ENCODE measurements at regions not wholly inside any gene's neighbourhood (a gene's known extent, or its start where the extent isn't known, plus 50 kb on each side); places are given as distances from the start of the nearest gene placed in this dataset.

DNA sequence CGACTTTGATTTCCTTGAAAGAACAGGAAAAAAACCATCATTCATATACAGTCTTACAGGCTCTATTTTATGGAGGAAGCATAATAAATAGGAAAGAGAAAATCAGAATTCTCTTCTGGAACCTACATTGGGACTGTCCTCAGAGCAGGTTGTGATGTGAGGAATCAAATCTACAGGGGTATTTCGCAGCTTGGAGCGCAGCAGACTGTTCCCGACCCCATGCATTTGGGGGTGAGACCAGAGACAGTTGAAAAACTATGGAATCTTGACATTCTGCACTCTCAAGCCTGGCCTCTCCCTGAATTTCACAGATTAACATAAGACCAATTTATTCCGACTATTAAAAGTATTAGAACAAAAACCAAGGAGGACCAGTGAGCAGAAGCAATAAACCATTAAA is 93.3 kb upstream of the PRSS58 start:
- ATAC-seq (replicated peaks in 1 of 4) (no peak), DNase-seq (no peak)
- no peaks in the 10 kb centered on the region for H3K36me3 Mint-ChIP-seq
- 83% methylated on average over 1 of the region's 5 CpGs for WGBS (ENCODE audit: insufficient coverage)
- no peak overlapping the region for H3K4me3 ChIP-seq (ENCODE audit: control insufficient read depth in 1 of 2, extremely low read depth in 1 of 2, low read length in 1 of 2)
- peaks cover 28 to 33% (median 31%) of the 10 kb centered on the region in 3 donors for H3K4me1 Mint-ChIP-seq
- H3K27me3 ChIP-seq (replicated peaks in 1 of 2; ENCODE audit: control insufficient read depth in 2 of 2, extremely low read depth in 1 of 2, insufficient read depth in 2 of 2, low read length in 1 of 2): peaks cover 0 to 8% of the 10 kb centered on the region in 2 experiments
- peak overlapping the region in 1 of 2 donors; percentile 29 for H3K27ac Mint-ChIP-seq
- peaks cover 16 to 22% of the 10 kb centered on the region in 2 experiments for H3K4me1 ChIP-seq (ENCODE audit: control insufficient read depth in 1 of 2, extremely low read depth in 1 of 2, insufficient read depth in 2 of 2, low read length in 2 of 2)
- POLR2A ChIA-PET: no interaction called here
- peaks cover 5 to 20% of the 10 kb centered on the region in 2 donors for H3K27me3 Mint-ChIP-seq
- no peak overlapping the region for H3K27ac ChIP-seq (ENCODE audit: low read length)
- H3K4me3 Mint-ChIP-seq: no peak overlapping the region
- CTCF ChIA-PET: interaction anchor here (0.9 to 1.5 kb wide), 2 partner anchors 10 to 12 kb away, joined by 3 read pairs; no protein-coding TSS in a partner anchor
- H3K36me3 ChIP-seq (ENCODE audit: control insufficient read depth in 2 of 2, extremely low read depth in 1 of 2, insufficient read depth in 1 of 2, low read length in 1 of 2): no peaks in the 10 kb centered on the region
- H3K9me3 Mint-ChIP-seq: no peaks in the 10 kb centered on the region
- H3K9me3 ChIP-seq: no peaks in the 10 kb centered on the region

DNA sequence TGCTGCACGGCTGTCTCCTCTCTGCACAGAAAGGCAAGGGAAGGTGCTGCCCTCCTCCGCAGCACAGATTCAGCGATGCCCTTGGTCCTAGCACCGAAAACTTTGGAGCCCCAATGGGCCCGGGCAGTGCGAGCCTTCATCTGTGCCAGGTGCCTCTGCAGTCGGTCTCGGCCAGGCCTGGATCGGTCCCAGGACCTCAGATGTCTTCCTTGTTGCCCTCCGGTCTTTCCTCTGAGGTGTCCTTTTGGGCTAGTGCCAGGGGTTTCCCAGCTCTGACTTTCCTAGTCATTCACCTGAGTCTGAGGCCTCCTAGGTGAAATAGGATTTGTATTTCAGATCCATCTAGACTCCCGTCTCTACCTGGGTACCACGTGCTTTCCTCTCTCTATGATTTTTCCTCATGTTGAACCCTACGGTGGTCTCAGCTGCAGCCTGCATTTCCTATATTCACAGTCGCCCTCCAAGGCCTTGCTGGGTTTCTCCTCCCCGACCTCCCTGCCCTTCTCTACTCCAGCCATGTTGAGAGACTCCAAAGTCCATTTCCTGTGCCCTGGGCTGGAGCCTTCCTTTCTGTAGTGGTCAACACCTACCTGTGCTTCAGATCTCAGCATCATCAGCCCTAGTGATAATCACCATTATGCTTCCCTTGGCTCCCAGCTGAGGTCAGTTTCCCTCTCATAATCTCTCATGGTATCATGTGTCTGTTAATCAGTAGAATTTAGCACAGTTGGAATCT is 92.0 kb upstream of the PRSS58 start:
- CTCF ChIA-PET: no interaction called here
- Histone ChIP-seq H3K36me3 (ENCODE audit: control insufficient read depth in 2 of 2, extremely low read depth in 1 of 2, insufficient read depth in 1 of 2, low read length in 1 of 2) (no peaks in the 10 kb centered on the region), H3K4me3 (ENCODE audit: control insufficient read depth in 1 of 2, extremely low read depth in 1 of 2, low read length in 1 of 2) (no peak overlapping the region), H3K27ac (ENCODE audit: low read length) (no peak overlapping the region), H3K9me3 (no peaks in the 10 kb centered on the region), H3K4me1 (ENCODE audit: control insufficient read depth in 1 of 2, extremely low read depth in 1 of 2, insufficient read depth in 2 of 2, low read length in 2 of 2) (peaks cover 21 to 30% of the 10 kb centered on the region in 2 experiments), H3K27me3 (replicated peaks in 1 of 2; ENCODE audit: control insufficient read depth in 2 of 2, extremely low read depth in 1 of 2, insufficient read depth in 2 of 2, low read length in 1 of 2) (peaks cover 0 to 12% of the 10 kb centered on the region in 2 experiments)
- ATAC-seq (replicated peaks in 1 of 4) (no peak), DNase-seq (no peak)
- H3K9me3 Mint-ChIP-seq: no peaks in the 10 kb centered on the region
- H3K27ac Mint-ChIP-seq: peak overlapping the region; percentile 1 to 55
- no peak overlapping the region for H3K4me3 Mint-ChIP-seq
- POLR2A ChIA-PET: no interaction called here
- no peaks in the 10 kb centered on the region for H3K36me3 Mint-ChIP-seq
- peaks cover 5 to 18% of the 10 kb centered on the region in 2 donors for H3K27me3 Mint-ChIP-seq
- H3K4me1 Mint-ChIP-seq: peaks cover 34 to 38% (median 34%) of the 10 kb centered on the region in 3 donors
- WGBS (ENCODE audit: insufficient coverage): 77% methylated on average over 14 of the region's 15 CpGs

GRCh38 chr7:142348921-142349405 is 91.1 kb upstream of the PRSS58 start:
- CTCF ChIA-PET: no interaction called here
- peaks cover 21 to 30% of the 10 kb centered on the region in 2 experiments for H3K4me1 ChIP-seq (ENCODE audit: control insufficient read depth in 1 of 2, extremely low read depth in 1 of 2, insufficient read depth in 2 of 2, low read length in 2 of 2)

DNA sequence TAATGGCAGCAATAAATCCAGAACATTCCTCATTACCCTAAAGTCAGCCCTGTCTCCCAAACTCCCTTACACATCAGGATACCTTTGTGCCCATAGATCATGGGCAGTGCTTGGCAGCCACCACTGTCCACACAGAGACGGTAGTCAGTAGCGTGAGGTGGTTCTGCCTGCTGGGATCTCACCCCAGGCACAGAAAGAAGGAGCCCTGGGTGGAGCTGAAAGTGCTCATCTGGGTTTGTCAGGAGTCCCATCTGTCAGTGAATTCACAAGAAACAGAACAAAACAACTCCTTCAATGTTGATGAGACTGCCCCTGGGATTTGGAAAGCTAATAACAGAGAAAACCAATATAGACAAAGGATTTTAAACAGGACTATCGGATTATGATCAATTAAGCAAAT is 90.2 kb upstream of the PRSS58 start:
- ATAC-seq (replicated peaks in 1 of 4) (no peak), DNase-seq (no peak)
- CTCF ChIA-PET: no interaction called here
- H3K4me1 Mint-ChIP-seq: peaks cover 19 to 24% (median 21%) of the 10 kb centered on the region in 3 donors
- H3K36me3 Mint-ChIP-seq: no peaks in the 10 kb centered on the region
- no peak overlapping the region for H3K4me3 Mint-ChIP-seq
- no peak overlapping the region for H3K27ac ChIP-seq (ENCODE audit: low read length)
- WGBS (ENCODE audit: insufficient coverage): no CpG with 5 or more reads among the region's 3 CpGs
- H3K36me3 ChIP-seq (ENCODE audit: control insufficient read depth in 2 of 2, extremely low read depth in 1 of 2, insufficient read depth in 1 of 2, low read length in 1 of 2): no peaks in the 10 kb centered on the region
- H3K4me3 ChIP-seq (ENCODE audit: control insufficient read depth in 1 of 2, extremely low read depth in 1 of 2, low read length in 1 of 2): no peak overlapping the region
- H3K9me3 Mint-ChIP-seq: no peaks in the 10 kb centered on the region
- peaks cover 5 to 18% of the 10 kb centered on the region in 2 donors for H3K27me3 Mint-ChIP-seq
- no peaks in the 10 kb centered on the region for H3K9me3 ChIP-seq
- POLR2A ChIA-PET: no interaction called here
- peaks cover 15 to 23% of the 10 kb centered on the region in 2 experiments for H3K4me1 ChIP-seq (ENCODE audit: control insufficient read depth in 1 of 2, extremely low read depth in 1 of 2, insufficient read depth in 2 of 2, low read length in 2 of 2)
- H3K27ac Mint-ChIP-seq: no peak overlapping the region
- H3K27me3 ChIP-seq (replicated peaks in 1 of 2; ENCODE audit: control insufficient read depth in 2 of 2, extremely low read depth in 1 of 2, insufficient read depth in 2 of 2, low read length in 1 of 2): peaks cover 0 to 12% of the 10 kb centered on the region in 2 experiments

More at GRCh38 chr7:142348921-142349405, 91.1 kb upstream of the PRSS58 start:
- no peak overlapping the region for H3K4me3 ChIP-seq (ENCODE audit: control insufficient read depth in 1 of 2, extremely low read depth in 1 of 2, low read length in 1 of 2)
- 83% methylated on average over 2 of the region's 6 CpGs for WGBS (ENCODE audit: insufficient coverage)
- DNase-seq: no peak
- no peaks in the 10 kb centered on the region for H3K9me3 ChIP-seq
- H3K27me3 ChIP-seq (replicated peaks in 1 of 2; ENCODE audit: control insufficient read depth in 2 of 2, extremely low read depth in 1 of 2, insufficient read depth in 2 of 2, low read length in 1 of 2): peaks cover 0 to 12% of the 10 kb centered on the region in 2 experiments
- H3K9me3 Mint-ChIP-seq: no peaks in the 10 kb centered on the region
- ATAC-seq (replicated peaks in 1 of 4): no peak
- H3K27me3 Mint-ChIP-seq: peaks cover 5 to 18% of the 10 kb centered on the region in 2 donors
- no peak overlapping the region for H3K27ac Mint-ChIP-seq
- H3K36me3 ChIP-seq (ENCODE audit: control insufficient read depth in 2 of 2, extremely low read depth in 1 of 2, insufficient read depth in 1 of 2, low read length in 1 of 2): no peaks in the 10 kb centered on the region
- H3K4me3 Mint-ChIP-seq: peak overlapping the region in 1 of 3 donors; percentile 17
- no peaks in the 10 kb centered on the region for H3K36me3 Mint-ChIP-seq
- H3K27ac ChIP-seq (ENCODE audit: low read length): no peak overlapping the region
- H3K4me1 Mint-ChIP-seq: peaks cover 28 to 33% (median 29%) of the 10 kb centered on the region in 3 donors
- POLR2A ChIA-PET: no interaction called here

GRCh38 chr7:142347091-142347490 is 89.2 kb upstream of the PRSS58 start:
- DNase-seq: no peak
- peaks cover 0 to 12% of the 10 kb centered on the region in 2 experiments for H3K27me3 ChIP-seq (replicated peaks in 1 of 2; ENCODE audit: control insufficient read depth in 2 of 2, extremely low read depth in 1 of 2, insufficient read depth in 2 of 2, low read length in 1 of 2)
- H3K4me3 ChIP-seq (ENCODE audit: control insufficient read depth in 1 of 2, extremely low read depth in 1 of 2, low read length in 1 of 2): no peak overlapping the region
- H3K36me3 ChIP-seq (ENCODE audit: control insufficient read depth in 2 of 2, extremely low read depth in 1 of 2, insufficient read depth in 1 of 2, low read length in 1 of 2): no peaks in the 10 kb centered on the region
- ATAC-seq (replicated peaks in 1 of 4): no peak
- H3K27ac ChIP-seq (ENCODE audit: low read length): no peak overlapping the region
- no peaks in the 10 kb centered on the region for H3K36me3 Mint-ChIP-seq
- 67% methylated on average over 1 of the region's 3 CpGs for WGBS (ENCODE audit: insufficient coverage)
- no peak overlapping the region for H3K4me3 Mint-ChIP-seq
- peaks cover 10 to 14% (median 12%) of the 10 kb centered on the region in 3 donors for H3K4me1 Mint-ChIP-seq
- H3K27me3 Mint-ChIP-seq: peaks cover 5 to 16% of the 10 kb centered on the region in 2 donors
- POLR2A ChIA-PET: interaction anchor here in 1 of 2 donors (0.6 kb wide), 1 partner anchor 444 kb away, joined by 9 read pairs; no protein-coding TSS in a partner anchor
- H3K9me3 Mint-ChIP-seq: no peaks in the 10 kb centered on the region
- CTCF ChIA-PET: interaction anchor here (0.6 to 0.7 kb wide), 6 partner anchors 26 to 875 kb away, joined by 3 to 9 read pairs (median 4); partner anchors contain the start of gene TAS2R40 (in 1 of the 2)
- peaks cover 5 to 17% of the 10 kb centered on the region in 2 experiments for H3K4me1 ChIP-seq (ENCODE audit: control insufficient read depth in 1 of 2, extremely low read depth in 1 of 2, insufficient read depth in 2 of 2, low read length in 2 of 2)
- H3K27ac Mint-ChIP-seq: no peak overlapping the region
- H3K9me3 ChIP-seq: no peaks in the 10 kb centered on the region

- Mint-ChIP-seq H3K4me3 (peak overlapping the region in 1 of 3 donors; percentile 28), H3K9me3 (no peaks in the 10 kb centered on the region), H3K27me3 (peaks cover 6 to 14% of the 10 kb centered on the region in 2 donors), H3K27ac (peak overlapping the region in 1 of 2 donors; percentile 50), H3K4me1 (peaks cover 7 to 9% (median 8%) of the 10 kb centered on the region in 3 donors), H3K36me3 (no peaks in the 10 kb centered on the region)
- Histone ChIP-seq H3K4me1 (ENCODE audit: control insufficient read depth in 1 of 2, extremely low read depth in 1 of 2, insufficient read depth in 2 of 2, low read length in 2 of 2) (peaks cover 5 to 15% of the 10 kb centered on the region in 2 experiments), H3K4me3 (ENCODE audit: control insufficient read depth in 1 of 2, extremely low read depth in 1 of 2, low read length in 1 of 2) (no peak overlapping the region), H3K36me3 (ENCODE audit: control insufficient read depth in 2 of 2, extremely low read depth in 1 of 2, insufficient read depth in 1 of 2, low read length in 1 of 2) (no peaks in the 10 kb centered on the region), H3K27me3 (replicated peaks in 1 of 2; ENCODE audit: control insufficient read depth in 2 of 2, extremely low read depth in 1 of 2, insufficient read depth in 2 of 2, low read length in 1 of 2) (peaks cover 0 to 12% of the 10 kb centered on the region in 2 experiments), H3K27ac (ENCODE audit: low read length) (no peak overlapping the region), H3K9me3 (no peaks in the 10 kb centered on the region)
- POLR2A ChIA-PET: no interaction called here
- 22% methylated on average over 1 of the region's 5 CpGs for WGBS (ENCODE audit: insufficient coverage)
- CTCF ChIA-PET: interaction anchor here in 1 of 2 donors (0.6 kb wide), 1 partner anchor 690 kb away, joined by 4 read pairs; no protein-coding TSS in a partner anchor
- DNase-seq (peak in 15 of 35 experiments; percentile 5 to 74 (median 51)), ATAC-seq (replicated peaks in 1 of 4) (peak; percentile 35 to 93 (median 69))
These were observed 88.0 kb upstream of the PRSS58 start for GRCh38 chr7:142345811-142346210.

All from T-cell (primary cell).